ENCODE measurements at regions not wholly inside any gene's neighbourhood (a gene's known extent, or its start where the extent isn't known, plus 50 kb on each side); places are given as distances from the start of the nearest gene placed in this dataset.

DNA sequence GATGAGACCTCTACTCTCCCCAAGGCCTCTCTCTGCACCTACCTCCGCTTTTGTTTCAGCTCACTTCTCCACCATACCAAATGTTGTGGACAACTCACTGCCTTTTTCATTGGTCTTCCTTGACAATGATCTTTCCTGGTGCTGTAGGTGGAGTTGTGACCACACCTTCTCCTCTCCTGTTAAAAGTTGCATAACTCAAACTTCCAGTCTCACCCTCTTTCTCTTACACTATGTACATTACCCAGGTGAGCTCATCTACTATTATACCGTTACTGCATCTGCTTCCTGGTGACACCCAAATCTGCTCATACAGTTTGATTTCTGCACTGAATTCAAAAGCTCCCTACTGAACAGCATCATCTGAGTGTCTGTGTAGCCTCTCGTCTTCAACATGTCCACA, 542.8 kb downstream of the GALC start:
- Histone ChIP-seq H3K36me3 (no peaks in the 10 kb centered on the region), H3K27ac (no peak overlapping the region), H3K4me1 (no peaks in the 10 kb centered on the region), H3K9me3 (no peaks in the 10 kb centered on the region), H3K4me3 (no peak overlapping the region), H3K27me3 (no peaks in the 10 kb centered on the region)
- no peak for DNase-seq
- intact Hi-C loops (cut with DNase I) = no loop called here
- TF ChIP-seq, protein P1, sequence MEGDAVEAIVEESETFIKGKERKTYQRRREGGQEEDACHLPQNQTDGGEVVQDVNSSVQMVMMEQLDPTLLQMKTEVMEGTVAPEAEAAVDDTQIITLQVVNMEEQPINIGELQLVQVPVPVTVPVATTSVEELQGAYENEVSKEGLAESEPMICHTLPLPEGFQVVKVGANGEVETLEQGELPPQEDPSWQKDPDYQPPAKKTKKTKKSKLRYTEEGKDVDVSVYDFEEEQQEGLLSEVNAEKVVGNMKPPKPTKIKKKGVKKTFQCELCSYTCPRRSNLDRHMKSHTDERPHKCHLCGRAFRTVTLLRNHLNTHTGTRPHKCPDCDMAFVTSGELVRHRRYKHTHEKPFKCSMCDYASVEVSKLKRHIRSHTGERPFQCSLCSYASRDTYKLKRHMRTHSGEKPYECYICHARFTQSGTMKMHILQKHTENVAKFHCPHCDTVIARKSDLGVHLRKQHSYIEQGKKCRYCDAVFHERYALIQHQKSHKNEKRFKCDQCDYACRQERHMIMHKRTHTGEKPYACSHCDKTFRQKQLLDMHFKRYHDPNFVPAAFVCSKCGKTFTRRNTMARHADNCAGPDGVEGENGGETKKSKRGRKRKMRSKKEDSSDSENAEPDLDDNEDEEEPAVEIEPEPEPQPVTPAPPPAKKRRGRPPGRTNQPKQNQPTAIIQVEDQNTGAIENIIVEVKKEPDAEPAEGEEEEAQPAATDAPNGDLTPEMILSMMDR (IDR thresholded peaks at IDR 0.05) = no peak
- no peak for TF ChIP-seq POLR2A (IDR thresholded peaks at IDR 0.05)
- 67 to 74% methylated on average over 3 of the region's 3 CpGs for WGBS, 2 donors

DNA sequence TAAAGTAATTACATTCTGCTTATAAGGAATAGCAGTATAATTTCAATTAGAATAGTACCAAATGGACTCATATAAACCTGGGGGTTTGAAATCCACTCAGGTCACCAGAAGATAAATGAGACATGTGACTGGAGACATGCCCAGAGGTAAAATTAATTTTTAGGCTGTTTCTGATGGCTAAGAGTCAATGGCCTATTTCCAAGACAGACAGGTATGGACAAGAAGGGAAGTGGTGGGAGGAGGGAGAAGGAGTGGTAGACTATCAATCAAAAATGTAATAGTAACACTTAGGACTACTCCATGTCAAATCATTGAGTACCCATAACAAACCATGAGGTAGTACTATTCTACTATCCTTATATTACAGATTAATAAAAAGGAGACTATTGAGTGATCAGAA, 544.0 kb downstream of the GALC start:
- Histone ChIP-seq H3K4me3 (no peak overlapping the region), H3K36me3 (no peaks in the 10 kb centered on the region), H3K27ac (no peak overlapping the region), H3K27me3 (no peaks in the 10 kb centered on the region), H3K9me3 (no peaks in the 10 kb centered on the region), H3K4me1 (no peaks in the 10 kb centered on the region)
- no peak for TF ChIP-seq POLR2A (IDR thresholded peaks at IDR 0.05)
- TF ChIP-seq, protein P1 (IDR thresholded peaks at IDR 0.05) = no peak
- DNase-seq = no peak
- intact Hi-C loops (cut with DNase I) = no loop called here

DNA sequence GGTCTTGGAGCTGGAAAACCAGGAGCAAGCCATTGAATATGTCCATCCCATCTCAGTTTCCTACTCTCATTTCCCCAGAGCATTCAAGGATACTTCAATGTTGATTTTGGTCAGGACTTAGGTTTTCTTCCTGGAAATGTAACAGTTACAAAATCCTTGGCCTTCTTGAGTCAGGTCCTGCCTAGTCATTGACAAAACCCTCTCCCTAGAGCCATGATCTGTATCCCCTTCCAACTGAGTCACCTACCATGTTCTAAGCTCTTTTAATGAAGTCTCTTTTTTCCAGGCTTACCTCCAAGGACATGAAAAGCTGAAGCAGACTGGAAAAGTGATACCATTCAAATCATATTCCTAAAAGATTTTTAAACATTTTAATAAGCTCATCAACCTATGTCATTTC, 549.2 kb downstream of the GALC start:
- intact Hi-C loops (cut with DNase I) = no loop called here
- Histone ChIP-seq H3K4me1 (no peaks in the 10 kb centered on the region), H3K36me3 (no peaks in the 10 kb centered on the region), H3K4me3 (no peak overlapping the region), H3K27ac (no peak overlapping the region), H3K27me3 (no peaks in the 10 kb centered on the region), H3K9me3 (no peaks in the 10 kb centered on the region)
- TF ChIP-seq POLR2A (IDR thresholded peaks at IDR 0.05) = no peak
- TF ChIP-seq, protein P1 (IDR thresholded peaks at IDR 0.05) = no peak
- no peak for DNase-seq

DNA sequence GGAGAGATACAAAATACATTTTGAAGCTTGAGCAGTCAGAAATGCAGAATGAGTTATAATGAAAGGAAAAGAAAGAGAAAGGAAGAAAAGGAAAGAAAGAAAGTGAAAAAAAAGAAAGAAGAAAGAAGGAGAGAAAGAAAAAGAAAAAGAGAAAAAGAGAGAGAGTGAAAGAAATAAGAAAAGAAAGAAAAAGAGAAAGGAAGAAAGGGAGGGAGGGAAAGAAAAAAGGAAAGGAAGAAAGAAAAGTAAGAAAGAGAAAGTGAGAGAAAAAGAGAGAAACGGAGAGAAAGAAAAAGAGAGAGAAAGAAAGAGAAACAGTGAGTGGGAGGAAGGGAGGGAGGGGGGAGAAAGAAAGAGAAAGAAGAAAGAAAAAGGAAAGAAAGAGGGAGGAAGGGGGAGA, 549.9 kb downstream of the GALC start:
- intact Hi-C loops (cut with DNase I) = no loop called here

DNA sequence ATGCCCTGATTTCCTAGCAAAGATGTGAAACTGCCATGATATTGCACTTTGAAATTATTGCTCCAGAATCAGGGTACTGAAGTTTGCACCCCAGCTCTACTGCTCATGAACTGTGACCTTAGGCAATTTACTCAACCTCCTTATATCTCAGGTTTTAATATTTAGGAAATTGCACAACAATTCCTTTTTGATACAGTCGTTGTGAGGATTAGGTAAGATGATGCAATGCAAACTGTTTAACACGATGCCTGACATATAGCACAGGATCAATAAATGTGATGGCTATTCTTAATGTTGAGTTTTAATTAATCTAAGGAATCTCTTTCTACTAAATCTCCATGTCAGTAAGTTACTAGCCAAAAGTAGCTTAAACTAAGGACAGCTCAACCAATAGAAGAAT, 555.8 kb downstream of the GALC start:
- Histone ChIP-seq H3K4me3 (no peak overlapping the region), H3K27me3 (no peaks in the 10 kb centered on the region), H3K36me3 (no peaks in the 10 kb centered on the region), H3K27ac (no peak overlapping the region), H3K4me1 (no peaks in the 10 kb centered on the region), H3K9me3 (no peaks in the 10 kb centered on the region)
- no peak for TF ChIP-seq POLR2A (IDR thresholded peaks at IDR 0.05)
- TF ChIP-seq, protein P1 (IDR thresholded peaks at IDR 0.05) = no peak
- intact Hi-C loops (cut with DNase I) = no loop called here
- 55 to 67% methylated on average over 2 of the region's 2 CpGs for WGBS, 2 donors
- DNase-seq = no peak

More for the DNA sequence above, 549.9 kb downstream of the GALC start:
- Histone ChIP-seq H3K27ac (no peak overlapping the region), H3K4me3 (no peak overlapping the region), H3K4me1 (no peaks in the 10 kb centered on the region), H3K27me3 (no peaks in the 10 kb centered on the region), H3K9me3 (no peaks in the 10 kb centered on the region), H3K36me3 (no peaks in the 10 kb centered on the region)
- 82 to 100% methylated on average over 1 of the region's 1 CpG for WGBS, 2 donors
- TF ChIP-seq POLR2A (IDR thresholded peaks at IDR 0.05) = no peak
- TF ChIP-seq, protein P1 (IDR thresholded peaks at IDR 0.05) = no peak
- DNase-seq = no peak

All from esophagus squamous epithelium (tissue), 5 donors.